Non-pigmented ciliary epithelial cell (primary cell): ENCODE measurements at regions not wholly inside any gene's neighbourhood (a gene's known extent, or its start where the extent isn't known, plus 50 kb on each side); places are given as distances from the start of the nearest gene placed in this dataset.

Source experiments
- DNase-seq: peaks from one replicate; pipeline ENCODE4 v3.0.0-alpha.2; 2010; ENCODE audit warnings: low read depth

GRCh38 chr12:39240587-39240986 is 202.3 kb downstream of the KIF21A start:
- DNase-seq, result no peak

DNA sequence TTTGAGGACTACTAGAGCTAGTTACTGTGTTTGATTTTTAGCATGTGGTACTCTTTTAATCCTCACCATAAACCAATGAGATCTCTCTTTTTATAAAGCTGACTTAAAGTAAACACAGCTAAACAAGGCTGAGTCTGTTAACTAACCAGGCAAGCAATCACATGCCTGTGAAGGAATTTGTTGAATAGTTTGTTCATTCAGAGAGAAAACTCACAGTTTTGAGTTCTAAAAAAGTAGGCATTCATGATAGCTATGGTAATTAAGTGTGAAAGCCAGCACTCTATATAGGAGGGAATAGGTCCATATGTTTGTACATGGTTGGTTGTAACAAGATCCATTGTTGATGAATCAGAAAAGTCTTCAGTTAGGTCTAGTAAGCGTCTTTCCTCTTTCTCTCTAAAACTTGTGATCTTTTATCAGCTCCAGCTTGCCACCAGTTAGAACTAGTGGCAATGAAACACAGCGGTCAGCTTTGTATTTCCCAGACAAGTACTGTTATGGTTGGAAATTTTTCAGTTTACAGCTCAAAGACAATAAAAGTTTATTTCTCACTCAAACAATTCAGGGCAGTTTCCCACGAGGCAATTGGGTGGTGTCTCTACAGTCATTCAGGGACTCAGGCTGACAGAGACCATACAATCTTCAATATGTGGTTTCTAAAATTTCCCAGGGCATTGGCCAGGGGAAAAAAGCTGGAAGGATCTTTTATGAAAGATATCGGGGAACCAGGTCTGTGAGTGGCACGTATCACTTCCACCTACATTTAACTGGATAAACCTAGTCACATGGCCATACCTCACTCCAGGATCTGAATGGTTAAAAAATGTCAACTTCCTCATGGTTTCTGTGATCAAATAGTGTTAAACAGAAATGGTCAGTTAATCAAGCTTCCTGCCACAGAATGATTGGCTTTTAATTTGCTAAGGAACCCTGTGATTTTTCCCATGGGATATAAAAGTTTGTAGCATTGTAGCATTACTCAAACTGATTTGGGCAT is 203.1 kb downstream of the KIF21A start:
- no peak for DNase-seq

DNA sequence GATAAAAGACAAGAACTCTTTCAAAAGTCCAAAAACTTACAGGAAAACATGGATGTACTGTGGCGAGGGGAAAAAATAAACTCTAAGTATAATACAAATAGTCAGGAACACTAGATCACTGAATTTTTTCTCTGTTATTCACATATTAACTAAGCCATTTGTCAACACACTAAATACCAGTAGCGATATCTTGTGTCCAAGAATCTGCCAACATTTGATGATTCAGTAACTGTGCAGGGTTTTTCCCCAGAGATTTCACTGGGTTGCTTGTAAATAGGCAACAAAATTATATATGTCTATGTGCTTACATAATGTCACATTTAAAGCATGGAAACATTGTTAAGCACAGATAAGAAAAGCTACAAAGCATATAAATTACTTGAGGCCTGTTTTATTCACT is 205.9 kb downstream of the KIF21A start:
- DNase-seq, result peak; percentile 28

DNA sequence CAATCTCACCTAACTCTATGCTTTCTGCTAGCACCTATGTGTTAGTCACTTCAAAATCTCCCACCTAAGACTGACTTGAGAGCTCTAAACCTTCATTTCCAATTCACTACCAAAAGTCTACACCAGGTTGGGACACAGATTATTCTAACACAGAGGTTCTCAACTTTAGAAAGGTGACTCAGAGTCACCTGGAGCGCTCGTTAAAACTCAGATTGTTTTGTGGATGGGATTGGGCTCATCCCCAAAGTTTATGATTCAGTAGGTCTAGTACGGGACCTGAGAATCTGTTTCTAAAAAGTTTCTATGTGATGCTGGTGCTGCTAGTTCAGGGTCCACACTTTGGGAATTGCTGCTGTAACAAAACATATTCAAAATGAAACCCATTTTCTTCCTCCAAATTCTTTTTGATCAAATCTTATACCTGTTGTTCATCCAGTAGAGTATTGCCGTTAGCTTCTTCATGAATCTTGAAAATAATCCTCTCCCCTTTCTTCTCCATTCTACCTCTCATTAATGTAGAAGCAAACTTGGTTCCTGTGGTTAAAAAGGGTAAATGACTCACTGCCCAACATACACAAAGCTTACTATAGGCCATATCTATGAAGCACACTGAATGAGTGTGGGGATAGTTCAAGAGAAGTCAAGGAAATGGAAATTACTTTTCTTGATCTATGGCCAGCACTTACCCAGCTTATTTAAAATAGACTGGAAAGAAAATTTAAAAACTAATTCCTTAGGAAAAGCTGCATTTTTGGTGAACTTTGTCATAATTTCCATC is 206.7 kb downstream of the KIF21A start:
- DNase-seq, result peak; percentile 34

DNA sequence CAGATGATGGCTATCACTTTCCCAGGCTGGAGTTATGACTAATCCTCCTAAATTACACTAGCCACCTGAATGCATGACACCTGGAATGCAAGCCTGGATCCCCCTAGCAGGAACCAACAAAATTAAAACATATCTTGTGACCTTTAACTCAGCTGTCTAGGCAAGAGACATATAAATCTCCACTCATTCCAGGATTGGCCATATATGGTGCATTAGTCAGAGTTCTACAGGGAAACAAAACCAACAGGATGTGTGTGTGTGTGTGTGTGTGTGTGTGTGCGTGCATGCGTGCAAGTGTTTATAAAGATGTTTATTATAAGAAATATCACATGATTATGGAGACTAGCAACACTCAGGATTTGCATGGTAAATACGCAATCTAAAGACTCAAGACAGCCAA is 212.8 kb downstream of the KIF21A start:
- DNase-seq, result peak; percentile 14

- DNase-seq, result no peak
These were observed 215.7 kb downstream of the KIF21A start for GRCh38 chr12:39227218-39227617.

- no peak for DNase-seq
These were observed 217.9 kb downstream of the KIF21A start for GRCh38 chr12:39224971-39225370.

DNA sequence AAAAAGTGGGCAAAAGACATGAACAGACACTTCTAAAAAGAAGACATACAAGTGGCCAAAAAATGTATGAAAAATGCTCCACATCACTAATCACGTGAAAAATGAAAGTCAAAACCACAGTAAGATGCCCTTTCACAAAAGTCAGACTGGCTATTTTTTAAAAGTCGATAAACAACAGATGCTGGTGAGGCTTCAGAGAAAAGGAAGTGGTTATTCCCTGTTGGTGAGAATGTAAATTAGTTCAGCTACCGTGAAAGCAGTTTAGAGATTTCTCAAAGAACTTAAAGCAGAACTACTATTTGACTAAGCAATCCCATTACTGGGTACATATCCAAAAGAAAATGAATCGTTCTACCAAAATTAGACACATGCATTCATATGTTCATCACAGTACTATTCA is 237.0 kb downstream of the KIF21A start:
- no peak for DNase-seq

- DNase-seq, result peak; percentile 2
These were observed 243.6 kb downstream of the KIF21A start for GRCh38 chr12:39199351-39199750.

DNA sequence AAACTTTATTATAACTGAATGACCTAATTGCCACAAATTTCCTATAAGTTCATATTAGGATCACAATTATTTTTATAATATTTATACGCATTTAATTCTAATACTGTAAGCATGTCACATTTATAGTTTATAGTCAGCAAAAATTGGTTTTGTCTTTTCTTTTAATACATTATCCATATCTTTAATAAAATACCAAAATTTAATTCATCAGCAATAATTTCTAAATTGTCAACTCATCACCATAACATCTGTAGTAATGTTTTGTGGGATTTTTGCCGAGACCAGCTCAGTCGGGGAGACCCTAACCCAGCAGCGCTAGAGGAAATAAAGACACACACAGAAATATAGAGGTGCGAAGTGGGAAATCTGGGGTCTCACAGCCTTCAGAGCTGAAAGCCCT is 254.2 kb downstream of the KIF21A start:
- no peak for DNase-seq

- no peak for DNase-seq
These were observed 256.2 kb downstream of the KIF21A start for GRCh38 chr12:39186744-39187143.

GRCh38 chr12:39178837-39179236 is 264.1 kb downstream of the KIF21A start:
- DNase-seq, result no peak

DNA sequence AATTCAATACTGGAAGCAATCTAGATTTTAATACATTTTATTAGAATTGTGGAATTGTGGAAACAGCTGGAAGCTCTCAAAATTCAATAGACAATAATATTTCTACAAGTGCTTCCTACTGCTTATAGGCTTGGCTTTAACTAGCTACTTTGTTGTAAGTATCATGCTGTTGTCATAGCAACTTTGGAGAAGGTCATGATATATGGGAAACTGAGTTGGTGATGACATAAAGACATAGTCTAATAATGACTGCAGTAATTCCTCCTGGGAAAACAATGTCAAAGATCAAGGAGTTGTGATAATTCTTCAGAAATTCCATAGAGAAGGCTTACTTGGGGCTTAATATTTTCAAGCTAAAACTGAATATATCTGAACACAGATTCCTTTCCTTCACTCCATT is 266.6 kb downstream of the KIF21A start:
- no peak for DNase-seq

DNA sequence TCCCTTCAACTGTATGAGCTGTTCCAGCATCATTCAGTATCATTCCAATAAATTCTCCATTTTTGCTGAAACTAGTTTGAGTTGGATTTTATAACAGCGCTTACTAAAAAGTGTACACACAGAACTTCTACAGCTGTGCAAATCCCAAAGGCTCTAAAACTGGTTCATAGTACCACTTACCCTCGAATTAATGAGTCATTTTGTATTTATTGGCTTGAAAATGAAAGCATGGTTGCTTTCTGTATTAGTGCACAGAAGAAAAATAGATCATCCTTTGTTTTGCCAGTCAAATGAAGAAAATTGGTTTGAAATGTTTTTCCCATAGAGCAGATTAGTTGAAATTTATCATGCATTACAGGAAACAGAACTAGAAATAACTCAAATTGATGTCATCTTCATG is 268.3 kb upstream of the CPNE8 start:
- DNase-seq, result no peak

DNA sequence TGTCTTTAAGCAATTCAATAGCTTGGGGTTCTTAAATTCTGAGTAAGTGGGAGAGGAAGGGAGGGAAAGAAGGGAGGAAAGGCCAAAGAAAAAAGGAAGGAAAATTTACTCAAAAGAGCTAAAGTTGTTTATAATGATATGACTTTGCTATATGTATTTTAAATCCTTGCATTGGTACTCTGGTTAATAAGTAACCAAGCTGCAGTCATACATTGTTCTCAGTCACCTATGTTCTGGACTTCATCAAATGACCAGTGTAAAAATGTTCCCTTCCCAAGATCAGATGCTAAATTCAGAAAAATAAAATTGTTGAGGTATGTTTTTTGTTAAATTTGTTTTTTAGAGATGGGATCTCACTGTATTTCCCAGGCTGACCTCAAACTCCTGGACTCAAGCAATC is 259.9 kb upstream of the CPNE8 start:
- DNase-seq, result no peak

DNA sequence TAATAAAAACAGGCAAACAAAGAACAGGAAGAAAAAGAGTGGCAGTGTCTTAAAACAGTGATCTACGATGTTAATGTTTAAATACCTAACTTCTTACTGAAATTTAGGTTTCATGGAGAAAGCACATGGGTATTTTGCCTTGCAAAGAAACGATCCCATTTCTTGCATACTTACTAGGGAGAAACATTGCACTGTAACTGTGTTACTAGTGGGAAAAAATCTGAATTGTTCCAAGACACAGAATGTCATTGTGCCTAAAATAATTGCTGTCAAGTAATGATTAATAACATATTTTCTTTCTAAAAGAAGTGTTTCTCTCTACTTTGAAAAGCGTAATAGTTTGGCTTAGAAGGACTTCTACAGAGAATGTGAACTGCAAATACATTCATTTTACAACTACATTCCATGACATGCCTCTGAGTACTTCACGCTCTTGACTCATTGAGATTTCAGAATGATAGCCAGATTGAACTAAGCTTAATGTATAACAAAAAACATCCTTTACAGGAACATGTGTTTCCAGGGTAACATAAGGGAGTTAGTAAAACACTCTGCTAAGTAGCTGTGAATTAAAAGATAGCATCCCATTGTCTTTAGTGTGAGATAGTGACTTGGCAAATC is 256.2 kb upstream of the CPNE8 start:
- DNase-seq, result no peak

DNA sequence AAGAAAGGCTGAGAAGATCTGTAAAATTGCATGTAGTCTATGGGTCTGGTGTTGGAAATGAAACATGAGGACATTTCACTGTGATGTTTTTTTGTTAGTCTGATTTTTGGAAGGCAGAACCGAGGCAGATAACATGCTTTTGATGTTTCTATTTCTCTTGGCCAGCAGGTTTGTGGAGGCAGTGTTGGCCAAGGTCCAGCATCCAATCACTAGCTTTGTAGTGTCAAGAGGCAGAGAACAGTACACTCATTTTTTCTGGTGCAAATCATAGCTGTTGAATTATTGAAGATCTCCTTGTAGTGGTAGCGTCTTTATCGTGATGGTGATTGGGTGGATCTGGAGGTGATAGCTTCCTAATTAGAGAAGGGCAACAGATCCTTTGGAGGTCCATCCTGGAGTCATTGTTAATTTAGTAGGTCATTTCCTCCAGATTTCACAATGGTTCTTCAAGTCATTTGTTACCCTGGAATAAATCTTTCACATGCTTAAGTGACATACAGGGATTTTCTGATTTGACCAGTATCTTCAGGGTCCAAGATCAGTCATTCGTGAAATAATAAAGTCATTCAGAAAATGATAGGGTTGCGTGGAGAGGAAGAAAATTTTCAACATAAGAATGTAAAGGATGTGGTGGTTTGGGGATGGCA is 252.4 kb upstream of the CPNE8 start:
- no peak for DNase-seq

GRCh38 chr12:39145175-39145999 is 240.0 kb upstream of the CPNE8 start:
- no peak for DNase-seq

GRCh38 chr12:39144613-39145061 is 239.2 kb upstream of the CPNE8 start:
- no peak for DNase-seq

GRCh38 chr12:39138268-39138667 is 232.9 kb upstream of the CPNE8 start:
- DNase-seq, result no peak

DNA sequence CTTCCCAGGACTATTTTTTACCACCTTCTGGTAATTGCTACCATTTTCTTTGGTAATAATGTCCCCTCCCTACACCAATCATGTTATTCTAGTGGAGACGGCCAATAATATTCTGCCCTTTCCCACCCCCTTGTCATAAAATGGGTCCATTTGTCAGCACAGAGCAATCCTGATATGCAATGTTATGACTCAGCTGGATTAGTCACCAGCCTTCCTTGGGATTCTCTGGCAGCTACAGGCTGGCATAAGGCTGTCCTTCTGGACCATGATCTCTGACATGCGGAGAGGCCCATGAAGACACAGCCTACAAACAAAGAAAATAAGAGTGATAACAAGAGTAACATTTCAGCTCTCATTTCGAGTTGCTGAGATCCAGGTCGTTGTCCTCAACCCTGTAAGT is 222.0 kb upstream of the CPNE8 start:
- no peak for DNase-seq
